ENCODE measurements at regions not wholly inside any gene's neighbourhood (a gene's known extent, or its start where the extent isn't known, plus 50 kb on each side); places are given as distances from the start of the nearest gene placed in this dataset.
"Not testable (repeated sequence)": the region's sequence is repeated elsewhere in the genome, so short reads cannot be mapped to it uniquely, and the experiment has no call there.

GRCh38 chr5:155514105-155514563 is 500.6 kb downstream of the KIF4B start:
- no peak for DNase-seq

- no peak for DNase-seq
These were observed 509.0 kb downstream of the KIF4B start for GRCh38 chr5:155522540-155522939.

- DNase-seq, result no peak
These were observed 515.8 kb downstream of the KIF4B start for GRCh38 chr5:155529362-155529761.

- no peak for DNase-seq
These were observed 516.5 kb downstream of the KIF4B start for GRCh38 chr5:155530046-155530445.

GRCh38 chr5:155532621-155533311 is 519.2 kb downstream of the KIF4B start:
- no peak for DNase-seq

- no peak for DNase-seq
These were observed 526.5 kb downstream of the KIF4B start for GRCh38 chr5:155540000-155540595.

GRCh38 chr5:155546075-155546474 is 532.5 kb downstream of the KIF4B start:
- no peak for DNase-seq

- no peak for DNase-seq
These were observed 540.9 kb downstream of the KIF4B start for GRCh38 chr5:155554500-155554899.

- no peak for DNase-seq
These were observed 542.7 kb downstream of the KIF4B start for GRCh38 chr5:155556222-155556621.

GRCh38 chr5:155556700-155557099 is 543.1 kb downstream of the KIF4B start:
- DNase-seq, result no peak

- DNase-seq, result no peak
These were observed 548.6 kb downstream of the KIF4B start for GRCh38 chr5:155562158-155562557.

- DNase-seq, result no peak
These were observed 551.0 kb downstream of the KIF4B start for GRCh38 chr5:155564541-155564940.

- no peak for DNase-seq
These were observed 562.3 kb downstream of the KIF4B start for GRCh38 chr5:155575861-155576260.

GRCh38 chr5:155586808-155587207 is 573.3 kb downstream of the KIF4B start:
- not testable (repeated sequence) for DNase-seq

GRCh38 chr5:155587458-155587857 is 573.9 kb downstream of the KIF4B start:
- no peak for DNase-seq

GRCh38 chr5:155591273-155591672 is 577.7 kb downstream of the KIF4B start:
- no peak for DNase-seq

GRCh38 chr5:155594270-155594669 is 580.7 kb downstream of the KIF4B start:
- DNase-seq, result no peak

GRCh38 chr5:155595791-155596190 is 582.2 kb downstream of the KIF4B start:
- no peak for DNase-seq

- DNase-seq, result no peak
These were observed 585.0 kb downstream of the KIF4B start for GRCh38 chr5:155598552-155598951.

GRCh38 chr5:155605920-155606319 is 592.4 kb downstream of the KIF4B start:
- DNase-seq, result no peak

- no peak for DNase-seq
These were observed 603.3 kb downstream of the KIF4B start for GRCh38 chr5:155616779-155617392.

GRCh38 chr5:155619688-155620087 is 606.1 kb downstream of the KIF4B start:
- DNase-seq, result no peak

GRCh38 chr5:155620821-155621410 is 607.4 kb downstream of the KIF4B start:
- DNase-seq, result no peak

Data from occipital lobe (tissue), 1 donor.